ENCODE measurements at regions not wholly inside any gene's neighbourhood (a gene's known extent, or its start where the extent isn't known, plus 50 kb on each side); places are given as distances from the start of the nearest gene placed in this dataset.

DNA sequence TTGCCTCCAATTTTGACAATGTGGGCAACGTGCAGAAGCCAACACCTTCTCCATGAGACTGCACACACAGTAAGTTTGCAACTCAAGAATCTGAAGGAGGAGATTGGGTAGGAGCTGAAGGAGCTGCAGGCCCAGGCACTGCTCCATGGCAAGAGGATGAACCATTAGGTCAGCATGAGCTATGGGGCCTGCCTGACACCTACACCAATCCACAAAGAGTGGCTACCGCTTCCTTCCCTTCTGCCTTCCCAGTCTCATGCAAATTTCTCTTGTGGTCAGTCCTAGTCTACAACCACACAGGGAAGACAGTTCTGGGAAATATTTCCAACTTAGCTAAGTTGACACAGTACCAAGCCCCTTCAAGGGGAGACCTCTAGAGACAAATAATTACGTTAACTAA is 142.0 kb upstream of the ADO start:
- POLR2A ChIA-PET, result no interaction called here
- no peaks in the 10 kb centered on the region for H3K36me3 ChIP-seq (ENCODE audit: control insufficient read depth in 2 of 2, insufficient read depth in 1 of 2, low read length in 2 of 2)
- H3K27ac ChIP-seq (ENCODE audit: extremely low read depth, low read depth, low read length), result no peak overlapping the region
- no peaks in the 10 kb centered on the region for H3K4me1 ChIP-seq (ENCODE audit: control insufficient read depth, insufficient read depth, low read length)
- no peaks in the 10 kb centered on the region for H3K9me3 ChIP-seq (ENCODE audit: control insufficient read depth, insufficient read depth, low read depth, low read length)
- TF ChIP-seq KLF10 (tag by site-specific recombination; IDR thresholded peaks at IDR 0.05) (no peak), ZNF626 (tag by site-specific recombination; IDR thresholded peaks at IDR 0.05) (no peak), ZNF843 (tag by site-specific recombination; IDR thresholded peaks at IDR 0.05) (no peak), HOXA7 (CRISPR knock-in tag; IDR thresholded peaks at IDR 0.05; ENCODE audit: borderline replicate concordance) (no peak), ZNF654 (tag by site-specific recombination; IDR thresholded peaks at IDR 0.05; ENCODE audit: low read depth) (no peak), ZBTB7A (tag by site-specific recombination; IDR thresholded peaks at IDR 0.05; ENCODE audit: low read depth) (no peak), ZNF239 (tag by site-specific recombination; IDR thresholded peaks at IDR 0.05) (no peak), ZBTB20 (tag by site-specific recombination; IDR thresholded peaks at IDR 0.05) (no peak), SP3 (tag by site-specific recombination; IDR thresholded peaks at IDR 0.05) (no peak)
- TF ChIP-seq, protein P1, sequence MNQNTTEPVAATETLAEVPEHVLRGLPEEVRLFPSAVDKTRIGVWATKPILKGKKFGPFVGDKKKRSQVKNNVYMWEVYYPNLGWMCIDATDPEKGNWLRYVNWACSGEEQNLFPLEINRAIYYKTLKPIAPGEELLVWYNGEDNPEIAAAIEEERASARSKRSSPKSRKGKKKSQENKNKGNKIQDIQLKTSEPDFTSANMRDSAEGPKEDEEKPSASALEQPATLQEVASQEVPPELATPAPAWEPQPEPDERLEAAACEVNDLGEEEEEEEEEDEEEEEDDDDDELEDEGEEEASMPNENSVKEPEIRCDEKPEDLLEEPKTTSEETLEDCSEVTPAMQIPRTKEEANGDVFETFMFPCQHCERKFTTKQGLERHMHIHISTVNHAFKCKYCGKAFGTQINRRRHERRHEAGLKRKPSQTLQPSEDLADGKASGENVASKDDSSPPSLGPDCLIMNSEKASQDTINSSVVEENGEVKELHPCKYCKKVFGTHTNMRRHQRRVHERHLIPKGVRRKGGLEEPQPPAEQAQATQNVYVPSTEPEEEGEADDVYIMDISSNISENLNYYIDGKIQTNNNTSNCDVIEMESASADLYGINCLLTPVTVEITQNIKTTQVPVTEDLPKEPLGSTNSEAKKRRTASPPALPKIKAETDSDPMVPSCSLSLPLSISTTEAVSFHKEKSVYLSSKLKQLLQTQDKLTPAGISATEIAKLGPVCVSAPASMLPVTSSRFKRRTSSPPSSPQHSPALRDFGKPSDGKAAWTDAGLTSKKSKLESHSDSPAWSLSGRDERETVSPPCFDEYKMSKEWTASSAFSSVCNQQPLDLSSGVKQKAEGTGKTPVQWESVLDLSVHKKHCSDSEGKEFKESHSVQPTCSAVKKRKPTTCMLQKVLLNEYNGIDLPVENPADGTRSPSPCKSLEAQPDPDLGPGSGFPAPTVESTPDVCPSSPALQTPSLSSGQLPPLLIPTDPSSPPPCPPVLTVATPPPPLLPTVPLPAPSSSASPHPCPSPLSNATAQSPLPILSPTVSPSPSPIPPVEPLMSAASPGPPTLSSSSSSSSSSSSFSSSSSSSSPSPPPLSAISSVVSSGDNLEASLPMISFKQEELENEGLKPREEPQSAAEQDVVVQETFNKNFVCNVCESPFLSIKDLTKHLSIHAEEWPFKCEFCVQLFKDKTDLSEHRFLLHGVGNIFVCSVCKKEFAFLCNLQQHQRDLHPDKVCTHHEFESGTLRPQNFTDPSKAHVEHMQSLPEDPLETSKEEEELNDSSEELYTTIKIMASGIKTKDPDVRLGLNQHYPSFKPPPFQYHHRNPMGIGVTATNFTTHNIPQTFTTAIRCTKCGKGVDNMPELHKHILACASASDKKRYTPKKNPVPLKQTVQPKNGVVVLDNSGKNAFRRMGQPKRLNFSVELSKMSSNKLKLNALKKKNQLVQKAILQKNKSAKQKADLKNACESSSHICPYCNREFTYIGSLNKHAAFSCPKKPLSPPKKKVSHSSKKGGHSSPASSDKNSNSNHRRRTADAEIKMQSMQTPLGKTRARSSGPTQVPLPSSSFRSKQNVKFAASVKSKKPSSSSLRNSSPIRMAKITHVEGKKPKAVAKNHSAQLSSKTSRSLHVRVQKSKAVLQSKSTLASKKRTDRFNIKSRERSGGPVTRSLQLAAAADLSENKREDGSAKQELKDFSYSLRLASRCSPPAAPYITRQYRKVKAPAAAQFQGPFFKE (tag by site-specific recombination; IDR thresholded peaks at IDR 0.05; ENCODE audit: borderline replicate concordance), result no peak
- TF ChIP-seq, protein P2, sequence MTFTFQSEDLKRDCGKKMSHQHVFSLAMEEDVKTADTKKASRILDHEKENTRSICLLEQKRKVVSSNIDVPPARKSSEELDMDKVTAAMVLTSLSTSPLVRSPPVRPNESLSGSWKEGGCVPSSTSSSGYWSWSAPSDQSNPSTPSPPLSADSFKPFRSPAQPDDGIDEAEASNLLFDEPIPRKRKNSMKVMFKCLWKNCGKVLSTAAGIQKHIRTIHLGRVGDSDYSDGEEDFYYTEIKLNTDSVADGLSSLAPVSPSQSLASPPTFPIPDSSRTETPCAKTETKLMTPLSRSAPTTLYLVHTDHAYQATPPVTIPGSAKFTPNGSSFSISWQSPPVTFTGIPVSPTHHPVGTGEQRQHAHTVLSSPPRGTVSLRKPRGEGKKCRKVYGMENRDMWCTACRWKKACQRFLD (tag by site-specific recombination; IDR thresholded peaks at IDR 0.05), result no peak
- TF ChIP-seq, protein P3, sequence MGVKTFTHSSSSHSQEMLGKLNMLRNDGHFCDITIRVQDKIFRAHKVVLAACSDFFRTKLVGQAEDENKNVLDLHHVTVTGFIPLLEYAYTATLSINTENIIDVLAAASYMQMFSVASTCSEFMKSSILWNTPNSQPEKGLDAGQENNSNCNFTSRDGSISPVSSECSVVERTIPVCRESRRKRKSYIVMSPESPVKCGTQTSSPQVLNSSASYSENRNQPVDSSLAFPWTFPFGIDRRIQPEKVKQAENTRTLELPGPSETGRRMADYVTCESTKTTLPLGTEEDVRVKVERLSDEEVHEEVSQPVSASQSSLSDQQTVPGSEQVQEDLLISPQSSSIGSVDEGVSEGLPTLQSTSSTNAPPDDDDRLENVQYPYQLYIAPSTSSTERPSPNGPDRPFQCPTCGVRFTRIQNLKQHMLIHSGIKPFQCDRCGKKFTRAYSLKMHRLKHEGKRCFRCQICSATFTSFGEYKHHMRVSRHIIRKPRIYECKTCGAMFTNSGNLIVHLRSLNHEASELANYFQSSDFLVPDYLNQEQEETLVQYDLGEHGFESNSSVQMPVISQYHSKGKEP (tag by site-specific recombination; IDR thresholded peaks at IDR 0.05), result no peak
- CTCF ChIA-PET, result no interaction called here
- H3K4me3 ChIP-seq (ENCODE audit: low read depth, low read length), result no peak overlapping the region

DNA sequence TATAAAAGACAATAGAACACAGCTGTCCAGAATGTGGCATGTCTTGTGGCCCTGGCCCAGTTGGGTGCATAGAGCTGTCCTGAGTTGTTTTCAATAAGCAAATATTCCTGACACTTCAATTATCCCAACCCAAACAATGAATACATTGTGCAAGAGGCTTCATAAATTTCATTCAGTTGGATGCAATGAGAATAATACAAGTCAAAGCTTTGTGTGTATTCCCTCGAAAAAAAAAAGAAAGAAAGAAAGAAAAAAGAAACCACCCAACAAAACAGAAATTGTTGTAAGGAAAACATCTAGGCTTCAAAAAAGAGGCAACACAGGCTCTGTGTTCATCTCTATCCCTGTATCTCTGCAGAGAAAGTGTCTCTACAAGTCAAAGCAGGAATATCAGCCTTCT is 138.7 kb upstream of the ADO start:
- ChIA-PET CTCF (no interaction called here), POLR2A (no interaction called here)
- no peak overlapping the region for H3K27ac ChIP-seq (ENCODE audit: extremely low read depth, low read depth, low read length)
- no peaks in the 10 kb centered on the region for H3K9me3 ChIP-seq (ENCODE audit: control insufficient read depth, insufficient read depth, low read depth, low read length)
- H3K4me1 ChIP-seq (ENCODE audit: control insufficient read depth, insufficient read depth, low read length), result no peaks in the 10 kb centered on the region
- no peaks in the 10 kb centered on the region for H3K36me3 ChIP-seq (ENCODE audit: control insufficient read depth in 2 of 2, insufficient read depth in 1 of 2, low read length in 2 of 2)
- TF ChIP-seq, protein P4, sequence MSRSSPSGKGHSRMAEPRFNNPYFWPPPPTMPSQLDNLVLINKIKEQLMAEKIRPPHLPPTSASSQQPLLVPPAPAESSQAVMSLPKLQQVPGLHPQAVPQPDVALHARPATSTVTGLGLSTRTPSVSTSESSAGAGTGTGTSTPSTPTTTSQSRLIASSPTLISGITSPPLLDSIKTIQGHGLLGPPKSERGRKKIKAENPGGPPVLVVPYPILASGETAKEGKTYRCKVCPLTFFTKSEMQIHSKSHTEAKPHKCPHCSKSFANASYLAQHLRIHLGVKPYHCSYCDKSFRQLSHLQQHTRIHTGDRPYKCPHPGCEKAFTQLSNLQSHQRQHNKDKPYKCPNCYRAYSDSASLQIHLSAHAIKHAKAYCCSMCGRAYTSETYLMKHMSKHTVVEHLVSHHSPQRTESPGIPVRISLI (tag by site-specific recombination; IDR thresholded peaks at IDR 0.05), result no peak
- no peak for TF ChIP-seq KLF9 (tag by site-specific recombination; IDR thresholded peaks at IDR 0.05; ENCODE audit: low read depth)
- no peak for TF ChIP-seq ZNF629 (tag by site-specific recombination; IDR thresholded peaks at IDR 0.05)
- TF ChIP-seq, protein P5, sequence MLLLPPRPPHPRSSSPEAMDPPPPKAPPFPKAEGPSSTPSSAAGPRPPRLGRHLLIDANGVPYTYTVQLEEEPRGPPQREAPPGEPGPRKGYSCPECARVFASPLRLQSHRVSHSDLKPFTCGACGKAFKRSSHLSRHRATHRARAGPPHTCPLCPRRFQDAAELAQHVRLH (tag by site-specific recombination; IDR thresholded peaks at IDR 0.05), result no peak
- TF ChIP-seq, protein P6, sequence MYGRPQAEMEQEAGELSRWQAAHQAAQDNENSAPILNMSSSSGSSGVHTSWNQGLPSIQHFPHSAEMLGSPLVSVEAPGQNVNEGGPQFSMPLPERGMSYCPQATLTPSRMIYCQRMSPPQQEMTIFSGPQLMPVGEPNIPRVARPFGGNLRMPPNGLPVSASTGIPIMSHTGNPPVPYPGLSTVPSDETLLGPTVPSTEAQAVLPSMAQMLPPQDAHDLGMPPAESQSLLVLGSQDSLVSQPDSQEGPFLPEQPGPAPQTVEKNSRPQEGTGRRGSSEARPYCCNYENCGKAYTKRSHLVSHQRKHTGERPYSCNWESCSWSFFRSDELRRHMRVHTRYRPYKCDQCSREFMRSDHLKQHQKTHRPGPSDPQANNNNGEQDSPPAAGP (tag by site-specific recombination; IDR thresholded peaks at IDR 0.05), result no peak
- no peak for TF ChIP-seq ZNF600 (tag by site-specific recombination; IDR thresholded peaks at IDR 0.05)
- TF ChIP-seq KLF7 (tag by site-specific recombination; IDR thresholded peaks at IDR 0.05; ENCODE audit: borderline replicate concordance), result no peak
- TF ChIP-seq, protein P7, sequence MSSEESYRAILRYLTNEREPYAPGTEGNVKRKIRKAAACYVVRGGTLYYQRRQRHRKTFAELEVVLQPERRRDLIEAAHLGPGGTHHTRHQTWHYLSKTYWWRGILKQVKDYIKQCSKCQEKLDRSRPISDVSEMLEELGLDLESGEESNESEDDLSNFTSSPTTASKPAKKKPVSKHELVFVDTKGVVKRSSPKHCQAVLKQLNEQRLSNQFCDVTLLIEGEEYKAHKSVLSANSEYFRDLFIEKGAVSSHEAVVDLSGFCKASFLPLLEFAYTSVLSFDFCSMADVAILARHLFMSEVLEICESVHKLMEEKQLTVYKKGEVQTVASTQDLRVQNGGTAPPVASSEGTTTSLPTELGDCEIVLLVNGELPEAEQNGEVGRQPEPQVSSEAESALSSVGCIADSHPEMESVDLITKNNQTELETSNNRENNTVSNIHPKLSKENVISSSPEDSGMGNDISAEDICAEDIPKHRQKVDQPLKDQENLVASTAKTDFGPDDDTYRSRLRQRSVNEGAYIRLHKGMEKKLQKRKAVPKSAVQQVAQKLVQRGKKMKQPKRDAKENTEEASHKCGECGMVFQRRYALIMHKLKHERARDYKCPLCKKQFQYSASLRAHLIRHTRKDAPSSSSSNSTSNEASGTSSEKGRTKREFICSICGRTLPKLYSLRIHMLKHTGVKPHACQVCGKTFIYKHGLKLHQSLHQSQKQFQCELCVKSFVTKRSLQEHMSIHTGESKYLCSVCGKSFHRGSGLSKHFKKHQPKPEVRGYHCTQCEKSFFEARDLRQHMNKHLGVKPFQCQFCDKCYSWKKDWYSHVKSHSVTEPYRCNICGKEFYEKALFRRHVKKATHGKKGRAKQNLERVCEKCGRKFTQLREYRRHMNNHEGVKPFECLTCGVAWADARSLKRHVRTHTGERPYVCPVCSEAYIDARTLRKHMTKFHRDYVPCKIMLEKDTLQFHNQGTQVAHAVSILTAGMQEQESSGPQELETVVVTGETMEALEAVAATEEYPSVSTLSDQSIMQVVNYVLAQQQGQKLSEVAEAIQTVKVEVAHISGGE (tag by site-specific recombination; conservative IDR thresholded peaks at IDR 0.05; ENCODE audit: low read depth), result no peak
- no peak for TF ChIP-seq EGR2 (tag by site-specific recombination; IDR thresholded peaks at IDR 0.05; ENCODE audit: low read depth)
- no peak overlapping the region for H3K4me3 ChIP-seq (ENCODE audit: low read depth, low read length)
